GM23248 (cell line): ENCODE measurements at regions not wholly inside any gene's neighbourhood (a gene's known extent, or its start where the extent isn't known, plus 50 kb on each side); places are given as distances from the start of the nearest gene placed in this dataset.
A peak's percentile ranks its signal among the peaks of the same experiment; 100 is the strongest.

Experiments
- DNase-seq: peaks from one replicate; pipeline ENCODE4 v3.0.0-alpha.2; 2015
- H2AFZ ChIP-seq: fragments of 200-600 bp; sonication (generic); 2 replicates; pipeline ENCODE4 v1.6.1; 2016; ENCODE audit warnings: antibody characterized with exemption
- H3F3A ChIP-seq: fragments of 200-600 bp; sonication (generic); 2 replicates; pipeline ENCODE4 v1.6.1; 2016; ENCODE audit warnings: mild to moderate bottlenecking, antibody characterized with exemption, mixed run types; ENCODE audit not compliant: insufficient read depth
- H3K27ac ChIP-seq: fragments of 200-600 bp; sonication (generic); 2 replicates; pipeline ENCODE4 v1.5.1; 2016; ENCODE audit warnings: mild to moderate bottlenecking
- H3K27me3 ChIP-seq: fragments of 200-600 bp; sonication (generic); replicated peaks from 2 replicates; pipeline ENCODE4 v1.6.1; 2016; ENCODE audit warnings: mild to moderate bottlenecking; ENCODE audit not compliant: insufficient read depth
- H3K36me3 ChIP-seq: fragments of 200-600 bp; sonication (generic); 2 replicates; pipeline ENCODE4 v1.6.1; 2016; ENCODE audit warnings: low read depth, mild to moderate bottlenecking
- H3K4me1 ChIP-seq: fragments of 200-600 bp; sonication (generic); 2 replicates; pipeline ENCODE4 v1.6.1; 2016; ENCODE audit warnings: mild to moderate bottlenecking; ENCODE audit not compliant: insufficient read depth
- H3K4me2 ChIP-seq: fragments of 200-600 bp; sonication (generic); one replicate; pipeline ENCODE4 v1.6.1; 2016; ENCODE audit warnings: mild to moderate bottlenecking; ENCODE audit not compliant: unreplicated experiment
- H3K4me3 ChIP-seq: fragments of 200-600 bp; sonication (generic); 2 replicates; pipeline ENCODE4 v1.5.1; 2016; ENCODE audit warnings: mild to moderate bottlenecking
- H3K79me2 ChIP-seq: fragments of 200-600 bp; sonication (generic); 2 replicates; pipeline ENCODE4 v1.6.1; 2016; ENCODE audit warnings: mild to moderate bottlenecking; ENCODE audit not compliant: insufficient read depth
- H3K9ac ChIP-seq: fragments of 200-600 bp; sonication (generic); 2 replicates; pipeline ENCODE4 v1.6.1; 2016; ENCODE audit warnings: mild to moderate bottlenecking
- H3K9me2 ChIP-seq: fragments of 200-600 bp; sonication (generic); 2 replicates; pipeline ENCODE4 v1.6.1; 2016; ENCODE audit warnings: mixed run types, mild to moderate bottlenecking, moderate library complexity; ENCODE audit not compliant: insufficient read depth
- H3K9me3 ChIP-seq: fragments of 200-600 bp; sonication (generic); one replicate; pipeline ENCODE4 v1.6.1; 2017; ENCODE audit warnings: low read depth
- H4K20me1 ChIP-seq: fragments of 200-600 bp; sonication (generic); 2 replicates; pipeline ENCODE4 v1.6.0; 2016; ENCODE audit not compliant: insufficient read depth
- EZH2 ChIP-seq: fragments of 200-600 bp; sonication (generic); IDR thresholded peaks from 2 replicates; pipeline ENCODE4 v1.6.1; 2018; ENCODE audit warnings: antibody characterized with exemption, mild to moderate bottlenecking; ENCODE audit not compliant: insufficient read depth, poor library complexity, severe bottlenecking
- EZH2phosphoT487 ChIP-seq: fragments of 200-600 bp; sonication (generic); IDR thresholded peaks from 2 replicates; pipeline ENCODE4 v1.6.1; 2018; ENCODE audit warnings: antibody characterized with exemption, moderate library complexity, mild to moderate bottlenecking, low read depth; ENCODE audit not compliant: insufficient read depth
- WGBS, 2 experiments: methylation state at CpG; one replicate each; pipeline ENCODE4 v1.1.6; 2015 to 2017; ENCODE audit warnings: low lambda C conversion rate in 2 of 2, low coverage in 1 of 2; ENCODE audit errors: missing lambda C conversion rate in 2 of 2; 5-methylcytosine and 5-hydroxymethylcytosine counted together
- in situ Hi-C: fragments of 300-500 bp; cut with MboI; formaldehyde crosslinking; loops from 2 replicates; pipeline ENCODE4 v1.15.0; 2020

DNA sequence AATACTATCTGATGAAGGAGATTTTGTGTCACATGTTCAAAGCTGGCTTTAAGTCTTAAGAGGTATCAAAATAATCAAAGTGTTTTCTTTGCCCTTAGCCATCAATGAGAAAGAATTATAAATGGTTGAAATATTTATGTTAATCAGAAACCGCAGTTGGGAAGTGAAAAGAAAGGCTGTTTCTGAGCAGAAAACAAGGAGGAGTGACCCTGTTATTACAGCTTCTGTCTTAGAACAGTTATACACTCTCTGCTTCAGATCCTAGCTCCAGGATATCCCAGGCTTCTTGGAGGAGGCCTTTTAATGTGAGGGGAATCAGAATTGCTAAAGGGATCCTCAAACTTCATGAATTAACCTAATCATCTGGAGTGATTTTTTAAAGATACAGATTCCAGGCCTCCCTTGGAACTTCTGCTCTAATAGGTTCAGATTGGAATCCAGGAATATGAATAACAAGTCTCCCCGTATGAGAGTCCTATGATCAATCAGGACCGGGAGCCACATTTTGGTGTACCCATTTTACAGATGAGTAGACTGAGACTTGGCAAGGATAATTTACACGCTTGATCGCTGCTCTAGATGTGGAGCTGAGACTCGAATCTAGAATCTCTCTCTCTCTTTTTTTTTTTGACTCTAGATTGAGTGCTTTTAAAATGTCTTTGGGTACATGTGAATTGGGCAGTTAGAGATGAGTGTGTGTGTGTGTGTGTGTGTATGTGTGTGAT, 50.8 kb upstream of the JAG1 start:
- no peaks in the 10 kb centered on the region for H3K9me3 ChIP-seq
- H4K20me1 ChIP-seq, result no peaks in the 10 kb centered on the region
- no peak for DNase-seq
- no peak overlapping the region for H3K9ac ChIP-seq
- no peaks in the 10 kb centered on the region for H3F3A ChIP-seq
- H3K4me3 ChIP-seq, result no peak overlapping the region
- no peak overlapping the region for H2AFZ ChIP-seq
- no peak for TF ChIP-seq EZH2phosphoT487
- TF ChIP-seq EZH2, result no peak
- peaks cover 3% of the 10 kb centered on the region; the same call in 1 of the 2 replicates for H3K27me3 ChIP-seq
- no peaks in the 10 kb centered on the region for H3K79me2 ChIP-seq
- 69 to 72% methylated on average over 6 of the region's 6 CpGs for WGBS, 2 experiments
- 0 out of 2 replicates have a peak, but pooled peaks cover 4% of the 10 kb centered on the region for H3K4me1 ChIP-seq
- H3K9me2 ChIP-seq, result no peaks in the 10 kb centered on the region
- H3K27ac ChIP-seq, result no peak overlapping the region
- in situ Hi-C loops, result no loop called here
- no peak overlapping the region for H3K4me2 ChIP-seq
- H3K36me3 ChIP-seq, result no peaks in the 10 kb centered on the region

DNA sequence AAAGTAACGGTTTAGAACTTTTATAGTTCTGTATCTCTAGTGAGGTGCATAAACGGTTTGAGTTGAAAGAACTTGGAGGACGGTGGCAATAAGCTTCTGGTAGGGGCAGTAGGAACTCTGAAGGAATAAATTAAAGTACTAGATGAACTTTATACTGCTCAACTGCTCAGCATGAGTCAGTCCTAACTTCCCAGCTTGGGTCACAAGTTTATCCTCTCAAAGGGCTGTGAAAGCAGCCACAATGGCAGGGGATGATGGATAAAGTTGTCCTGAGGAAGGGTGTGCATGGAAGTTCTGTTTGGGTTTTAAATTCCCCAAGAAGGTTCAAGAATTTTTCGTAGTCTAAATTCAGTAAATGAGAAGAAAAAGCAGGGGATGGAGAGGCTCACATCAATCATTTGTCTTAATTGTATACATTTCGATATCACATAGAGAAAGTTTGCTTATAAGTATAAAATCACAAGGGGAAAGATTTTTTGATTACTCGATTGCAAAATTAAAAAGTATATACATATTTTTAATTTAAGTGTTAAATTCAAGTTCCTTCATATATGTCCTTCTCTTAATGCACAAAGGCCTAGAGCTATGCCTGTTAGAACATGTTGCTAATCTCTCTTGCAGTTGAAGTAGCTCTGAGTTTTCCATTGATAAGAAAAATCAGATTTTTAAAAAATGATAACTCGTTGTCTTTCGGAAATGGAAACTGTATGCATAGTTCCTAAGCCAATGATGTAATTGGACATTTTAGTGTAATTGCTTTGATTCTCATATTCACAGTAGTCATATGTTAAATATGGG, 55.3 kb upstream of the JAG1 start:
- 78 to 79% methylated on average over 8 of the region's 8 CpGs for WGBS, 2 experiments
- Histone ChIP-seq H3K36me3 (no peaks in the 10 kb centered on the region), H3K4me2 (no peak overlapping the region), H3K9ac (no peak overlapping the region), H4K20me1 (no peaks in the 10 kb centered on the region), H3K4me1 (peaks cover 20% of the 10 kb centered on the region), H3K9me3 (no peaks in the 10 kb centered on the region), H2AFZ (no peak overlapping the region), H3K9me2 (no peaks in the 10 kb centered on the region), H3K27me3 (no peaks in the 10 kb centered on the region), H3F3A (0 out of 2 replicates have a peak, but pooled peaks cover 4% of the 10 kb centered on the region), H3K79me2 (no peaks in the 10 kb centered on the region), H3K4me3 (no peak overlapping the region), H3K27ac (no peak overlapping the region)
- in situ Hi-C loops, result no loop called here
- TF ChIP-seq EZH2, result no peak
- TF ChIP-seq EZH2phosphoT487, result no peak
- DNase-seq, result peak; percentile 21

DNA sequence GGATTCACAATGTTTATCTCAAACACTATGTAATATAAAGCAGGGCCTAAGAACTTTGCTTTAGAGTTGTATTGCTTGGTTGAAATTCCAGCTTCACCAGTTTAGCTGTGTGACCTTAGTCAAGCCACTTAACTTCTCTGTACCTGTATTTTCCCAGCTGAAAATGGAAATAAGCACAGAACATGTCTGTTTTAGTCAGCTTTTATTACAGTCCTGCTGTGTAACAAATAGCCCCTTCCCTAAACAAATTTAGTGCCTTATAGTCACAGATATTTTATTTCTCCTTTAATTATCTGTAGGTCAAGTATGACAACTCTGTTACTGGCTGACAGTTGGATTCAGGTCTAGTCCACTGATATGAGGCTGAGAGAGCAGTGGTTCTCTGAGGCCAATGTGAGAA, 56.0 kb upstream of the JAG1 start:
- no peak overlapping the region for H3K9ac ChIP-seq
- no peaks in the 10 kb centered on the region for H3K9me2 ChIP-seq
- no peaks in the 10 kb centered on the region for H3K79me2 ChIP-seq
- no peak overlapping the region for H3K4me2 ChIP-seq
- H3K27ac ChIP-seq, result no peak overlapping the region
- H3F3A ChIP-seq, result 0 out of 2 replicates have a peak, but pooled peaks cover 4% of the 10 kb centered on the region
- H3K4me1 ChIP-seq, result peaks cover 20% of the 10 kb centered on the region
- no peak for DNase-seq
- H4K20me1 ChIP-seq, result no peaks in the 10 kb centered on the region
- TF ChIP-seq EZH2phosphoT487 (no peak), EZH2 (no peak)
- H2AFZ ChIP-seq, result no peak overlapping the region
- no peaks in the 10 kb centered on the region for H3K36me3 ChIP-seq
- no peaks in the 10 kb centered on the region for H3K27me3 ChIP-seq
- H3K4me3 ChIP-seq, result no peak overlapping the region
- in situ Hi-C loops, result no loop called here
- no peaks in the 10 kb centered on the region for H3K9me3 ChIP-seq

DNA sequence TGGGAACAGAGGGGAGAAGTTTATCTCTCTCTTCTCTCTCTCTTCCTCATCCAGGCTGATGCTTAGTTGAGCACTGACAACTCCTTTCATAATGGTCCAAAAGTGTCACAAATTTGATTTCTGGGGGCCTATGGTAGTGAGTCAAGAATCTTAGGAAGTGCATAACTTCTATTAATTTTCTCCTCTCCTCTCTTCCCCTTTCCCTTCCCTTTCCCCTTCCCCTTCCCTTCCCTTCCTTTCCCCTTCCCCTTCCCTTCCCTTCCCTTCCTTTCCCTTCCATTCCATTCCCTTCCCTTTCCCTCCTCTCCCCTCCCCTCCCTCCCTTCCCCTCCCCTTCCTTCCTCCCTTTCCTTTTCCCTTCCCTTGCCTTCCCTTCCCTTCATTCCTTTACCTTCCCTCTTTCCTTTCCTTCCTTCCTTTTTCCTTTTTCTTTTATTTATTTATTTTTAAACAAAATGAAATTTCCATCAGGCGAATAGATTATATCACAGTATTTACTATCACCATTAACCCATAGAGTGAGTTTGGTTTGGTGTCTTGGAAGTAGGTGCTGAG, 56.9 kb upstream of the JAG1 start:
- Histone ChIP-seq H3K79me2 (no peaks in the 10 kb centered on the region), H2AFZ (no peak overlapping the region), H3K9ac (no peak overlapping the region), H3K27me3 (no peaks in the 10 kb centered on the region), H3K9me2 (no peaks in the 10 kb centered on the region), H3F3A (0 out of 2 replicates have a peak, but pooled peaks cover 4% of the 10 kb centered on the region), H3K4me1 (peaks cover 20% of the 10 kb centered on the region), H4K20me1 (no peaks in the 10 kb centered on the region), H3K4me3 (no peak overlapping the region), H3K4me2 (peak overlapping the region; percentile 32), H3K36me3 (no peaks in the 10 kb centered on the region), H3K9me3 (no peaks in the 10 kb centered on the region), H3K27ac (peak overlapping the region; percentile 69)
- in situ Hi-C loops, result no loop called here
- DNase-seq, result no peak
- WGBS, 2 experiments, result 58% methylated on average over 1 of the region's 1 CpG
- TF ChIP-seq EZH2phosphoT487 (no peak), EZH2 (no peak)
